ENCODE measurements at regions not wholly inside any gene's neighbourhood (a gene's known extent, or its start where the extent isn't known, plus 50 kb on each side); places are given as distances from the start of the nearest gene placed in this dataset.
"Not testable (repeated sequence)": the region's sequence is repeated elsewhere in the genome, so short reads cannot be mapped to it uniquely, and the experiment has no call there.

GRCh38 chr22:25334162-25334490 lies 114.7 kb downstream of the CRYBB2 start:
- Mint-ChIP-seq H3K4me1 (no peaks in the 10 kb centered on the region), H3K27ac (no peak overlapping the region), H3K27me3 (ENCODE audit: low read depth) (no peaks in the 10 kb centered on the region), H3K9me3 (peaks cover 18% of the 10 kb centered on the region), H3K4me3 (no peak overlapping the region), H3K36me3 (peaks cover 1% of the 10 kb centered on the region)
- no peak for DNase-seq (ENCODE audit: low spot score in 2 of 2, unreplicated experiment in 2 of 2)
- no peak for TF ChIP-seq CTCF (IDR thresholded peaks at IDR 0.05; ENCODE audit: unreplicated experiment)

GRCh38 chr22:25334631-25335030 lies 115.2 kb downstream of the CRYBB2 start:
- H3K27me3 Mint-ChIP-seq (ENCODE audit: low read depth); DNase-seq (ENCODE audit: low spot score in 2 of 2, unreplicated experiment in 2 of 2); H3K4me1 Mint-ChIP-seq; H3K4me3 Mint-ChIP-seq; H3K36me3 Mint-ChIP-seq; H3K27ac Mint-ChIP-seq: not testable (repeated sequence)
- H3K9me3 Mint-ChIP-seq: peaks cover 21% of the 10 kb centered on the region

GRCh38 chr22:25335276-25335675 lies 115.8 kb downstream of the CRYBB2 start:
- not testable (repeated sequence) for DNase-seq (ENCODE audit: low spot score in 2 of 2, unreplicated experiment in 2 of 2); H3K27me3 Mint-ChIP-seq (ENCODE audit: low read depth)
- H3K9me3 Mint-ChIP-seq: peaks cover 27% of the 10 kb centered on the region

GRCh38 chr22:25340536-25340935 lies 121.1 kb downstream of the CRYBB2 start:
- not testable (repeated sequence) for H3K27ac Mint-ChIP-seq; DNase-seq (ENCODE audit: low spot score in 2 of 2, unreplicated experiment in 2 of 2); H3K4me1 Mint-ChIP-seq; H3K4me3 Mint-ChIP-seq; H3K27me3 Mint-ChIP-seq (ENCODE audit: low read depth)
- peaks cover 14% of the 10 kb centered on the region for H3K36me3 Mint-ChIP-seq
- peaks cover 36% of the 10 kb centered on the region for H3K9me3 Mint-ChIP-seq

More at GRCh38 chr22:25335276-25335675, 115.8 kb downstream of the CRYBB2 start:
- not testable (repeated sequence) for H3K36me3 Mint-ChIP-seq, H3K4me3 Mint-ChIP-seq, H3K4me1 Mint-ChIP-seq, H3K27ac Mint-ChIP-seq

GRCh38 chr22:25344366-25344765 lies 124.9 kb downstream of the CRYBB2 start:
- Mint-ChIP-seq H3K36me3 (peaks cover 29% of the 10 kb centered on the region), H3K9me3 (peaks cover 17% of the 10 kb centered on the region)
- not testable (repeated sequence) for H3K27ac Mint-ChIP-seq; H3K4me3 Mint-ChIP-seq; H3K27me3 Mint-ChIP-seq (ENCODE audit: low read depth); DNase-seq (ENCODE audit: low spot score in 2 of 2, unreplicated experiment in 2 of 2); H3K4me1 Mint-ChIP-seq

GRCh38 chr22:25346859-25347751 lies 127.7 kb downstream of the CRYBB2 start:
- Mint-ChIP-seq H3K4me3 (no peak overlapping the region), H3K27ac (no peak overlapping the region), H3K4me1 (no peaks in the 10 kb centered on the region), H3K36me3 (peaks cover 35% of the 10 kb centered on the region), H3K27me3 (ENCODE audit: low read depth) (no peaks in the 10 kb centered on the region), H3K9me3 (peaks cover 7% of the 10 kb centered on the region)
- no peak for DNase-seq (ENCODE audit: low spot score in 2 of 2, unreplicated experiment in 2 of 2)
- TF ChIP-seq CTCF (IDR thresholded peaks at IDR 0.05; ENCODE audit: unreplicated experiment): no peak

GRCh38 chr22:25347752-25348102 lies 128.3 kb downstream of the CRYBB2 start:
- H3K9me3 Mint-ChIP-seq: peaks cover 5% of the 10 kb centered on the region

More at GRCh38 chr22:25347752-25348102, 128.3 kb downstream of the CRYBB2 start:
- no peak overlapping the region for H3K27ac Mint-ChIP-seq
- DNase-seq (ENCODE audit: low spot score in 2 of 2, unreplicated experiment in 2 of 2): no peak
- no peak overlapping the region for H3K4me3 Mint-ChIP-seq
- H3K36me3 Mint-ChIP-seq: peaks cover 36% of the 10 kb centered on the region
- no peaks in the 10 kb centered on the region for H3K4me1 Mint-ChIP-seq
- TF ChIP-seq CTCF (IDR thresholded peaks at IDR 0.05; ENCODE audit: unreplicated experiment): no peak
- no peaks in the 10 kb centered on the region for H3K27me3 Mint-ChIP-seq (ENCODE audit: low read depth)
